HepG2 (cell line): ENCODE measurements at regions not wholly inside any gene's neighbourhood (a gene's known extent, or its start where the extent isn't known, plus 50 kb on each side); places are given as distances from the start of the nearest gene placed in this dataset.

Experiments used
- ATAC-seq: fragments of 200-7000 bp; cut with Tn5 transposase; 3 replicates; pipeline ENCODE4 v1.9.1; 2020; ENCODE audit warnings: mild to moderate bottlenecking, moderate library complexity
- BruUV-seq: library from RNA; stranded (reverse); fragments of 400-500 nt; replicated peaks from 2 replicates; lab custom pipeline; 2021; lab: Mats Ljungman, UMichigan
- CTCF ChIA-PET: fragments of 300-600 bp; formaldehyde crosslinking; extraction: SDS; loops from one replicate; lab custom pipeline; 2021; ENCODE audit warnings: low total read pairs, inconsistent platforms, low intra/inter-chr PET ratio; lab: Yijun Ruan, JAX
- POLR2A ChIA-PET: fragments of 350-600 bp; sonication (Branson Sonifier 250); formaldehyde crosslinking; loops from one replicate; lab custom pipeline; 2020; ENCODE audit warnings: antibody characterized with exemption, inconsistent platforms; lab: Yijun Ruan, JAX
- DNase-seq: peaks from one replicate; pipeline ENCODE4 v3.0.0-alpha.2; 2015; ENCODE audit warnings: low spot score
- FAIRE-seq: peaks from 3 replicates; lab custom pipeline; 2011; peaks lifted over from hg19 to GRCh38; lab: Jason Lieb, UNC
- H2AFZ ChIP-seq: one replicate; pipeline ENCODE4 v1.6.1; 2011; ENCODE audit warnings: low read length, inconsistent platforms
- H3K27ac ChIP-seq: fragments of 300-600 bp; 3 replicates; pipeline ENCODE4 v1.8.0; 2011; ENCODE audit warnings: mixed run types, mild to moderate bottlenecking, mixed read lengths, low read length, inconsistent platforms; ENCODE audit not compliant: insufficient read depth; ENCODE audit errors: extremely low read length
- H3K27me3 ChIP-seq, 2 experiments: fragments of 200-600 bp in 1 of 2; 2 replicates in 1 of 2; 3 replicates in 1 of 2; pipeline versions ENCODE4 v1.6.0 to v1.8.0; 2011; ENCODE audit warnings: low read length in 2 of 2, mild to moderate bottlenecking in 2 of 2, moderate library complexity in 2 of 2, inconsistent platforms in 1 of 2; ENCODE audit not compliant: insufficient read depth in 2 of 2, control insufficient read depth in 1 of 2
- H3K36me3 ChIP-seq, 2 experiments: fragments of 200-600 bp in 1 of 2; replicated peaks in 1 of 2; 2 replicates in 1 of 2; 3 replicates in 1 of 2; pipeline versions ENCODE4 v1.5.1 to v1.8.0; 2011; ENCODE audit warnings: low read length in 2 of 2, inconsistent platforms in 1 of 2; ENCODE audit not compliant: insufficient read depth in 2 of 2, control insufficient read depth in 1 of 2
- H3K4me1 ChIP-seq: 2 replicates; pipeline ENCODE4 v1.5.1; 2012; ENCODE audit warnings: low read length, inconsistent platforms; ENCODE audit not compliant: insufficient read depth
- H3K4me2 ChIP-seq: 2 replicates; pipeline ENCODE4 v1.6.0; 2011; ENCODE audit warnings: low read depth, low read length, inconsistent platforms
- H3K4me3 ChIP-seq, 3 experiments: fragments of 200-600 bp in 1 of 3; sonication (generic), shearing (Covaris generic) in 1 of 3; replicated peaks in 1 of 3; 2 replicates each; pipeline ENCODE4 v1.5.1; 2011 to 2016; ENCODE audit warnings: low read length in 3 of 3, inconsistent platforms in 2 of 3, low read depth in 2 of 3, mild to moderate bottlenecking in 2 of 3, control low read depth in 1 of 3, mixed read lengths in 1 of 3; ENCODE audit not compliant: insufficient read depth in 1 of 3
- H3K79me2 ChIP-seq: one replicate; pipeline ENCODE4 v1.6.1; 2011; ENCODE audit warnings: low read length, inconsistent platforms; ENCODE audit not compliant: insufficient read depth
- H3K9ac ChIP-seq: 2 replicates; pipeline ENCODE4 v1.6.0; 2011; ENCODE audit warnings: mild to moderate bottlenecking, low read depth, low read length, inconsistent platforms; ENCODE audit not compliant: insufficient read depth
- H3K9me3 ChIP-seq: 2 replicates; pipeline ENCODE4 v1.5.1; 2012; ENCODE audit warnings: mild to moderate bottlenecking, low read length
- H4K20me1 ChIP-seq: 2 replicates; pipeline ENCODE4 v1.6.0; 2011; ENCODE audit warnings: inconsistent platforms, mild to moderate bottlenecking, low read length, moderate library complexity; ENCODE audit not compliant: insufficient read depth
- NFIC ChIP-seq: IDR thresholded peaks from 2 replicates; pipeline ENCODE4 v1.6.1; 2012; ENCODE audit warnings: mild to moderate bottlenecking, low read length, inconsistent platforms
- NR1H2 ChIP-seq: sonication (generic); formaldehyde crosslinking; IDR thresholded peaks from 2 replicates; pipeline ENCODE4 v1.8.1; 2022; ENCODE audit warnings: low read depth, missing genetic modification reagents, borderline replicate concordance
- RELA ChIP-seq: sonication (generic); formaldehyde crosslinking; IDR thresholded peaks from 2 replicates; pipeline ENCODE4 v1.4.0; 2020; ENCODE audit warnings: missing genetic modification reagents
- SNAI1 ChIP-seq: sonication (generic); formaldehyde crosslinking; IDR thresholded peaks from 2 replicates; pipeline ENCODE4 v1.5.0; 2020; ENCODE audit warnings: mild to moderate bottlenecking, missing genetic modification reagents, borderline replicate concordance
- TCF7L2 ChIP-seq: IDR thresholded peaks from 2 replicates; pipeline ENCODE4 v1.6.1; 2011; ENCODE audit warnings: mild to moderate bottlenecking, low read depth, low read length, moderate library complexity
- TOPORS ChIP-seq: sonication (generic); formaldehyde crosslinking; IDR thresholded peaks from 2 replicates; pipeline ENCODE4 v1.8.0; 2023; ENCODE audit warnings: mild to moderate bottlenecking, missing genetic modification reagents
- TP53 ChIP-seq: sonication (generic); formaldehyde crosslinking; conservative IDR thresholded peaks from 2 replicates; pipeline ENCODE4 v1.4.0; 2020; ENCODE audit warnings: missing genetic modification reagents
- ZFP90 ChIP-seq: sonication (generic); formaldehyde crosslinking; IDR thresholded peaks from 2 replicates; pipeline ENCODE4 v1.8.0; 2022; ENCODE audit warnings: missing genetic modification reagents, mild to moderate bottlenecking, inconsistent platforms, borderline replicate concordance
- ZNF234 ChIP-seq: sonication (generic); formaldehyde crosslinking; conservative IDR thresholded peaks from 2 replicates; pipeline ENCODE4 v1.5.1; 2020; ENCODE audit warnings: mild to moderate bottlenecking, missing genetic modification reagents
- ZNF274 ChIP-seq: sonication (generic); formaldehyde crosslinking; IDR thresholded peaks from 2 replicates; pipeline ENCODE4 v1.5.1; 2020; ENCODE audit warnings: mild to moderate bottlenecking, missing genetic modification reagents
- ZNF343 ChIP-seq: sonication (generic); formaldehyde crosslinking; IDR thresholded peaks from 2 replicates; pipeline ENCODE4 v1.4.0; 2020; ENCODE audit warnings: mild to moderate bottlenecking, missing genetic modification reagents
- ZNF607 ChIP-seq: sonication (generic); formaldehyde crosslinking; IDR thresholded peaks from 2 replicates; pipeline ENCODE4 v1.5.1; 2020; ENCODE audit warnings: missing genetic modification reagents, mild to moderate bottlenecking, borderline replicate concordance
- WGBS: methylation state at CpG from one replicate; pipeline ENCODE4 v1.1.6; 2017; ENCODE audit warnings: low lambda C conversion rate; 5-methylcytosine and 5-hydroxymethylcytosine counted together
- in situ Hi-C: cut with HindIII; loops from 2 replicates; pipeline ENCODE4 v1.10.0; 2017; ENCODE audit warnings: low pct_unique_long_range_greater_than_20kb; ENCODE audit not compliant: extremely low pct_ligation_motif_present
- intact Hi-C: fragments of 100-400 bp; cut with micrococcal nuclease; formaldehyde crosslinking; loops from one replicate; pipeline ENCODE4 v1.10.0; 2022; ENCODE audit not compliant: unreplicated experiment
- TF ChIP-seq, protein P1 (sequence below): sonication (generic); formaldehyde crosslinking; IDR thresholded peaks from 2 replicates; pipeline ENCODE4 v1.9.0; 2021; ENCODE audit warnings: missing genetic modification reagents, borderline replicate concordance
- TF ChIP-seq, protein P2 (sequence below): IDR thresholded peaks from 2 replicates; pipeline ENCODE4 v1.6.1; 2016; ENCODE audit warnings: low read depth, control low read depth

GRCh38 chr4:153945704-153946103, 156.8 kb upstream of the SFRP2 start (continued):
- TF ChIP-seq, protein P1, sequence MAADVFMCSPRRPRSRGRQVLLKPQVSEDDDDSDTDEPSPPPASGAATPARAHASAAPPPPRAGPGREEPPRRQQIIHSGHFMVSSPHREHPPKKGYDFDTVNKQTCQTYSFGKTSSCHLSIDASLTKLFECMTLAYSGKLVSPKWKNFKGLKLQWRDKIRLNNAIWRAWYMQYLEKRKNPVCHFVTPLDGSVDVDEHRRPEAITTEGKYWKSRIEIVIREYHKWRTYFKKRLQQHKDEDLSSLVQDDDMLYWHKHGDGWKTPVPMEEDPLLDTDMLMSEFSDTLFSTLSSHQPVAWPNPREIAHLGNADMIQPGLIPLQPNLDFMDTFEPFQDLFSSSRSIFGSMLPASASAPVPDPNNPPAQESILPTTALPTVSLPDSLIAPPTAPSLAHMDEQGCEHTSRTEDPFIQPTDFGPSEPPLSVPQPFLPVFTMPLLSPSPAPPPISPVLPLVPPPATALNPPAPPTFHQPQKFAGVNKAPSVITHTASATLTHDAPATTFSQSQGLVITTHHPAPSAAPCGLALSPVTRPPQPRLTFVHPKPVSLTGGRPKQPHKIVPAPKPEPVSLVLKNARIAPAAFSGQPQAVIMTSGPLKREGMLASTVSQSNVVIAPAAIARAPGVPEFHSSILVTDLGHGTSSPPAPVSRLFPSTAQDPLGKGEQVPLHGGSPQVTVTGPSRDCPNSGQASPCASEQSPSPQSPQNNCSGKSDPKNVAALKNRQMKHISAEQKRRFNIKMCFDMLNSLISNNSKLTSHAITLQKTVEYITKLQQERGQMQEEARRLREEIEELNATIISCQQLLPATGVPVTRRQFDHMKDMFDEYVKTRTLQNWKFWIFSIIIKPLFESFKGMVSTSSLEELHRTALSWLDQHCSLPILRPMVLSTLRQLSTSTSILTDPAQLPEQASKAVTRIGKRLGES (CRISPR knock-in tag) = no peak
- TF ChIP-seq ZNF607 (CRISPR knock-in tag) (no peak), ZFP90 (CRISPR knock-in tag) (no peak), SNAI1 (CRISPR knock-in tag) (no peak), TCF7L2 (no peak), NFIC (no peak), ZNF274 (CRISPR knock-in tag) (no peak)

GRCh38 chr4:153943738-153944415, 155.0 kb upstream of the SFRP2 start:
- CTCF ChIA-PET = no interaction called here
- FAIRE-seq = no peak
- no TSS peak for BruUV-seq
- no peak overlapping the region for H3K4me2 ChIP-seq
- no peak overlapping the region for H3K4me3 ChIP-seq
- no peaks in the 10 kb centered on the region for H3K4me1 ChIP-seq
- no peak for TF ChIP-seq TOPORS (CRISPR knock-in tag)
- TF ChIP-seq ZNF343 (CRISPR knock-in tag) = no peak
- no peak for TF ChIP-seq RELA
- no peak for TF ChIP-seq ZNF234 (CRISPR knock-in tag)
- no peak for TF ChIP-seq NR1H2 (CRISPR knock-in tag)
- no peak for TF ChIP-seq TP53
- TF ChIP-seq, protein P2, sequence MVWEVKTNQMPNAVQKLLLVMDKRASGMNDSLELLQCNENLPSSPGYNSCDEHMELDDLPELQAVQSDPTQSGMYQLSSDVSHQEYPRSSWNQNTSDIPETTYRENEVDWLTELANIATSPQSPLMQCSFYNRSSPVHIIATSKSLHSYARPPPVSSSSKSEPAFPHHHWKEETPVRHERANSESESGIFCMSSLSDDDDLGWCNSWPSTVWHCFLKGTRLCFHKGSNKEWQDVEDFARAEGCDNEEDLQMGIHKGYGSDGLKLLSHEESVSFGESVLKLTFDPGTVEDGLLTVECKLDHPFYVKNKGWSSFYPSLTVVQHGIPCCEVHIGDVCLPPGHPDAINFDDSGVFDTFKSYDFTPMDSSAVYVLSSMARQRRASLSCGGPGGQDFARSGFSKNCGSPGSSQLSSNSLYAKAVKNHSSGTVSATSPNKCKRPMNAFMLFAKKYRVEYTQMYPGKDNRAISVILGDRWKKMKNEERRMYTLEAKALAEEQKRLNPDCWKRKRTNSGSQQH (CRISPR knock-in tag) = no peak
- no peaks in the 10 kb centered on the region for H3K9me3 ChIP-seq
- H4K20me1 ChIP-seq = no peaks in the 10 kb centered on the region
- H3K27ac ChIP-seq = no peak overlapping the region
- no peak overlapping the region for H3K9ac ChIP-seq
- H3K36me3 ChIP-seq = no peaks in the 10 kb centered on the region
- no peak for ATAC-seq
- POLR2A ChIA-PET = no interaction called here
- no peak for DNase-seq
- no peaks in the 10 kb centered on the region for H3K79me2 ChIP-seq
- intact Hi-C loops (no loop called here), in situ Hi-C loops (no loop called here)
- H3K27me3 ChIP-seq = no peaks in the 10 kb centered on the region
- H2AFZ ChIP-seq = no peak overlapping the region
- WGBS = 58% methylated on average over 1 of the region's 1 CpG
